PFSK-1 (cell line): ENCODE measurements at regions not wholly inside any gene's neighbourhood (a gene's known extent, or its start where the extent isn't known, plus 50 kb on each side); places are given as distances from the start of the nearest gene placed in this dataset.

Source experiments
- FOXP2 ChIP-seq: optimal IDR thresholded peaks from 2 replicates; pipeline ENCODE3; 2011; ENCODE audit warnings: borderline replicate concordance, control low read depth, inconsistent platforms; ENCODE audit not compliant: insufficient read depth; ENCODE audit errors: extremely low read length, extremely low read depth
- POLR2AphosphoS5 ChIP-seq: IDR thresholded peaks from 2 replicates; pipeline ENCODE4 v1.6.1; 2012; ENCODE audit warnings: low read depth, mild to moderate bottlenecking, control low read depth, low read length, moderate library complexity
- REST ChIP-seq, 2 experiments: IDR thresholded peaks; 2 replicates each; pipeline versions ENCODE4 v1.6.1 to v1.8.0; 2011 to 2012; ENCODE audit warnings: low read depth in 2 of 2, low read length in 2 of 2, control low read depth in 1 of 2, inconsistent platforms in 1 of 2, mild to moderate bottlenecking in 1 of 2, moderate library complexity in 1 of 2; ENCODE audit not compliant: insufficient read depth in 1 of 2
- SIN3A ChIP-seq: IDR thresholded peaks from 2 replicates; pipeline ENCODE4 v1.6.1; 2012; ENCODE audit warnings: mild to moderate bottlenecking, low read length, moderate library complexity, borderline replicate concordance; ENCODE audit not compliant: insufficient read depth
- TAF1 ChIP-seq: IDR thresholded peaks from 2 replicates; pipeline ENCODE4 v1.6.1; 2012; ENCODE audit warnings: low read length, control low read depth, borderline replicate concordance; ENCODE audit not compliant: insufficient read depth

DNA sequence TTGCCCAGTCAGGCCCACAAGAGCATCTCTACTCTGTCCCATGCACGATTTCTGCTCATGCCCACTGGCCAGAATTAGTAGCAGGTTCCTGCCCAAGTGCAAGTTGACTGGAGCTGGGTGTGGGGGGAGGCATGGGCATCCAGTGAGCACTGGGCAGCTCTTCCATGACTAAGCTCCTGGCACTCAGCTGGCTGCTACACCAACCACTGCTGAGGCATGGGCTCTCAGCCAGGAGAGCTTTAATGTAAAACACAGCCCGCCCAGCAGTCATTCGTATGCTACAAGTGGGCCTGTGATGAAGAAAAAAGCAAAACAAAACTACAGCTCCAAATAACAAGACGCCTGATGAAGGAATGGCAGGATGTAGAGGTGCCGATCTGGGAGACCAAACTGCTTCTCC lies 335.4 kb upstream of the PFKP start:
- TF ChIP-seq REST (IDR thresholded peaks at IDR 0.05; ENCODE audit: insufficient read depth in 1 of 2, low read depth in 2 of 2, low read length in 2 of 2) (no peak), TAF1 (no peak), FOXP2 (no peak), SIN3A (no peak), POLR2AphosphoS5 (no peak)

GRCh38 chr10:2729197-2729596 lies 338.2 kb upstream of the PFKP start:
- no peak for TF ChIP-seq FOXP2
- no peak for TF ChIP-seq SIN3A
- TF ChIP-seq REST (IDR thresholded peaks at IDR 0.05; ENCODE audit: insufficient read depth in 1 of 2, low read depth in 2 of 2, low read length in 2 of 2): no peak
- no peak for TF ChIP-seq POLR2AphosphoS5

- TF ChIP-seq REST (IDR thresholded peaks at IDR 0.05; ENCODE audit: insufficient read depth in 1 of 2, low read depth in 2 of 2, low read length in 2 of 2) (no peak), TAF1 (no peak), SIN3A (no peak), POLR2AphosphoS5 (no peak), FOXP2 (no peak)
These were observed 339.3 kb upstream of the PFKP start for GRCh38 chr10:2728087-2728486.

DNA sequence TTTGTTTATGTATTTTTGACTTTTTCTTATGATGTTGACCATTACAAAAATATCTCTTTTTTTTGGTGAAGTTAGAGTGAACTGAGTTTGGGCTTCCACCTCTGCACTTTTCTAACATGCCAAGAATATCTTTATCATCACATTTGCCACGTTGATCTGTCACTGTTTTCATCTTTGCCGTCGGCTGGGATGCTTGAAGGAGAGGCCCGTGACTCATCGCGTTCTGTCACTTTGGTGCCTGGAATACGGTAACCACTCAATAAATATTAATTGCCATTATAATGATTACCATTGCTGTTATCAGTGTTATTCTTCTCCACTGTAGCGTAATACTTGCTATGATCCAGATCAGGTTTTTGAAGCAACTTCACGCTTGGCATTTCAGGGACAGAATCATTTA lies 350.8 kb upstream of the PFKP start:
- TF ChIP-seq TAF1 (no peak), SIN3A (no peak), REST (IDR thresholded peaks at IDR 0.05; ENCODE audit: insufficient read depth in 1 of 2, low read depth in 2 of 2, low read length in 2 of 2) (no peak), POLR2AphosphoS5 (no peak), FOXP2 (no peak)

GRCh38 chr10:2714597-2714996 lies 352.8 kb upstream of the PFKP start:
- TF ChIP-seq TAF1: no peak
- no peak for TF ChIP-seq SIN3A
- no peak for TF ChIP-seq REST (IDR thresholded peaks at IDR 0.05; ENCODE audit: insufficient read depth in 1 of 2, low read depth in 2 of 2, low read length in 2 of 2)
- TF ChIP-seq FOXP2: no peak
- no peak for TF ChIP-seq POLR2AphosphoS5
